ENCODE measurements at regions not wholly inside any gene's neighbourhood (a gene's known extent, or its start where the extent isn't known, plus 50 kb on each side); places are given as distances from the start of the nearest gene placed in this dataset.
"Not testable (repeated sequence)": the region's sequence is repeated elsewhere in the genome, so short reads cannot be mapped to it uniquely, and the experiment has no call there.

DNA sequence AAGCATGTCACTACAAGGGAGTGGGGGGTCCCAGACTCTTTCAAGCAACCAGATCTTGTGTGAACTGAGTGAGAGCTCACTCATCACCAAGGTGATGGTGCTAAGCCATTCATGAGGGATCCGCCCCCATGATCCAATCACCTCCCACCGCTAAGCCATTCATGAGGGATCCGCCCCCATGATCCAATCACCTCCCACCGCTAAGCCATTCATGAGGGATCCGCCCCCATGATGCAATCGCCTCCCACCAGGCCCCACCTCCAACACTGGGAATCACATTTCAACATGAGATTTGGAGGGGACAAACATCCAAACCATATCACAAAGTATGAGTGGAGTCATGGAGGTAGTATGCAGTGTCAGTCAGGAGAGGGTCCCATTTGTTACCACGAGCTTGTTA, 64.8 kb upstream of the PROKR2 start:
- DNase-seq = not testable (repeated sequence)

GRCh38 chr20:5377484-5377883, 60.7 kb upstream of the PROKR2 start:
- no peak for DNase-seq

DNA sequence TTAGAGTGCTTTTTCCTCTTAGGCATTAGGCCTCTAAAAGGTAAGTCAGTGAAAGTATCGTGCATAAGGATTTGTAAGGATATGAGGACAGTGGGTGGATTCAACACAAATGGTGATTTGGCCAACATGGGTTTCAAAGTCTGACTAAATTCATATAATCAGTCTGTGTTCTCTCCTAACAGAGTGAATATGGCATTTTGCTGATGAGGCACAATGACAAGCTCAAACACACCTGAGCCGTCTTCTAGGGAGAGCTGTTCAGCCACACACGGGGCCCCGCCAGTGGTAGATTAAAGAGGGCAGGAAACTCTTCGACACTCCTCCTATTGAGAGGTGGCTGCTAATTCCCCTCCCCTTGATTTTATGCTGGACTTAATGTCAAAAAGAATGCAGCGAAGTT, 59.5 kb upstream of the PROKR2 start:
- DNase-seq = no peak

DNA sequence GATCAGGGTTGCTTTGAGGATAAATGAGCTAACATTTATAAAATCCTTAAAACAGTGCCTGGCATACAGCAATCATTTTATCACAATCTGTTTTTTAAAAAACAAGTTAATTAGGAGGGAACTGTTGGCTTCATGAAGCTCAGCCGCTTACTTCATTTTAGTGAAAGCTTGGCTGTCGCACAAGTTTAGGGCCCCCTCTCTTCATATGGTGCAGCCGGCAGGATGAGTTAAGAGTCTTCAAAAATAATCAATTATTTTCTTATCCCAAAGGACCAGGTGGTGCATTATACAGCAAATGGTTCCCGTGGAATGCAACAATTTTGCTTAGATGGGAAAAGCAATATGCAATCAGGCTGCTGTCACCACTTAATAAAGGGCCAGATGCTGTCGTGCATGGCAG, 57.4 kb upstream of the PROKR2 start:
- no peak for DNase-seq

DNA sequence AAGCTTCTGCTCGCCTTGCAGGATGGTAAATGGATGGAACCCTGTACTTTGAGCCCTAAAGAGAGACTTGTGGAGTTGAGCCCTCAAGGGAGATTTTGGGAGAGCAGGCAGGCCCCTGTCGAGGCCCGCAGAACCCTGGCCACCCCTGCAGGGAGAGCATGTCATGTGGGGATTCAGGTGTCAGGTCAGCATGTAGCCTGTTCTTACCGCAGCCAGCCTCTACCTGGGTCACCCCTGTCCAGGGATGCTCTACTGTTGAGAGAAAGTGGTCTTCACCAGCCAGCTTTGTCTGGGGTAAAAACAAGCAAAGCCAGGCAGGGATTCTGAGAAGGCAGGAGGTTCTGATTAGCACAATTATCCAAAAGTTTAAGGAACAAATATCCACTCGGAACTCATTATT, 55.6 kb upstream of the PROKR2 start:
- DNase-seq = no peak

- no peak for DNase-seq
These were observed 52.9 kb upstream of the PROKR2 start for GRCh38 chr20:5369629-5370028.
